ENCODE measurements at regions not wholly inside any gene's neighbourhood (a gene's known extent, or its start where the extent isn't known, plus 50 kb on each side); places are given as distances from the start of the nearest gene placed in this dataset.

DNA sequence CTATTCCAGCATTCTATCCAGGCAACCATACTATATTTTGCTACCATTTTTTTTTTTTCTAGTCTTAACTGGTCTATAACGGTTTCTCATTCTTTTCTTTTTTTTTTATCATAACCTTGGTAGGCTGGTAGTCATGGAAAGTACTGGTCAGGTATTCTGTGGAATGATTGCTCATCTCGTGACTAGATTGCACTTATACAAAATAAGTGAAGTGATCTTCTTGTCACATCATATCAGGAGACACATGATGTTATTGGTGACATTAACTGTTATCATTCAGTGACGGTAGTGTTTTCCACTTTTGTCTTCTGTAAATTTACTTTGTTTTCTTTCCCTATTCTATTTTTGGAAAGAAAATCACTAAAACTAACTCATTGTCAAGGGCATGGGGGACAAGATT, 239.3 kb upstream of the SLITRK6 start:
- no peak for TF ChIP-seq CTCF (IDR thresholded peaks at IDR 0.05)
- DNase-seq (ENCODE audit: extremely low spot score, unreplicated experiment) = no peak
- H3K27ac Mint-ChIP-seq (ENCODE audit: unreplicated experiment) = no peak overlapping the region
- H3K27me3 Mint-ChIP-seq (ENCODE audit: unreplicated experiment) = no peaks in the 10 kb centered on the region
- H3K4me3 Mint-ChIP-seq (ENCODE audit: unreplicated experiment) = no peak overlapping the region
- no peaks in the 10 kb centered on the region for H3K36me3 Mint-ChIP-seq (ENCODE audit: unreplicated experiment)
- H3K4me1 Mint-ChIP-seq (ENCODE audit: unreplicated experiment) = no peaks in the 10 kb centered on the region
- H3K9me3 Mint-ChIP-seq (ENCODE audit: unreplicated experiment) = no peaks in the 10 kb centered on the region

GRCh38 chr13:86020351-86021002, 221.3 kb upstream of the SLITRK6 start:
- DNase-seq (ENCODE audit: extremely low spot score, unreplicated experiment) = no peak
- H3K4me1 Mint-ChIP-seq (ENCODE audit: unreplicated experiment) = peaks cover 10% of the 10 kb centered on the region
- H3K9me3 Mint-ChIP-seq (ENCODE audit: unreplicated experiment) = peaks cover 3% of the 10 kb centered on the region
- TF ChIP-seq CTCF (IDR thresholded peaks at IDR 0.05) = no peak
- H3K4me3 Mint-ChIP-seq (ENCODE audit: unreplicated experiment) = no peak overlapping the region
- H3K27ac Mint-ChIP-seq (ENCODE audit: unreplicated experiment) = no peak overlapping the region
- no peaks in the 10 kb centered on the region for H3K27me3 Mint-ChIP-seq (ENCODE audit: unreplicated experiment)
- H3K36me3 Mint-ChIP-seq (ENCODE audit: unreplicated experiment) = no peaks in the 10 kb centered on the region

DNA sequence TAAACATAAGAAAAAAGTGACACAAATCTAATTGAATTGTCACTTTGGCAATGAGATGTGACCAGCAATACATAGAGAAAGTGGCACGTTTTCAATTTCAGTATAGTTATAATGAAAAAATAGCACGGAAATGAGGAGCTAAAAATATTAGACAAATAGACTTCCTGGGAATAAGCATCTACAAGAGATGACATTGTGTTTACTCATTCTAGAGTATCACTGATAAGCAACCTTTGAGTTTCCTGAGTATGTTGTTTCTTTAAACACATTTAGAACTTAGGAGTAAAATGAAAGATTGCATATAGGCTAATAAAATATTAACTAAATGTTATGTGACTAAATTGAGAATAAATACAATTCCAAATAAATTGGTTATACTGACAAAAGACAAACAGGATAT, 207.1 kb upstream of the SLITRK6 start:
- Mint-ChIP-seq H3K27me3 (ENCODE audit: unreplicated experiment) (no peaks in the 10 kb centered on the region), H3K36me3 (ENCODE audit: unreplicated experiment) (no peaks in the 10 kb centered on the region), H3K4me1 (ENCODE audit: unreplicated experiment) (no peaks in the 10 kb centered on the region), H3K9me3 (ENCODE audit: unreplicated experiment) (no peaks in the 10 kb centered on the region), H3K27ac (ENCODE audit: unreplicated experiment) (no peak overlapping the region), H3K4me3 (ENCODE audit: unreplicated experiment) (no peak overlapping the region)
- DNase-seq (ENCODE audit: extremely low spot score, unreplicated experiment) = no peak
- no peak for TF ChIP-seq CTCF (IDR thresholded peaks at IDR 0.05)

- Mint-ChIP-seq H3K27ac (ENCODE audit: unreplicated experiment) (no peak overlapping the region), H3K4me1 (ENCODE audit: unreplicated experiment) (no peaks in the 10 kb centered on the region), H3K36me3 (ENCODE audit: unreplicated experiment) (no peaks in the 10 kb centered on the region), H3K4me3 (ENCODE audit: unreplicated experiment) (no peak overlapping the region), H3K9me3 (ENCODE audit: unreplicated experiment) (no peaks in the 10 kb centered on the region), H3K27me3 (ENCODE audit: unreplicated experiment) (no peaks in the 10 kb centered on the region)
- TF ChIP-seq CTCF (IDR thresholded peaks at IDR 0.05) = no peak
- DNase-seq (ENCODE audit: extremely low spot score, unreplicated experiment) = no peak
Observed at GRCh38 chr13:86003029-86003428, 203.8 kb upstream of the SLITRK6 start.

- DNase-seq (ENCODE audit: extremely low spot score, unreplicated experiment) = no peak
- no peaks in the 10 kb centered on the region for H3K9me3 Mint-ChIP-seq (ENCODE audit: unreplicated experiment)
- H3K27me3 Mint-ChIP-seq (ENCODE audit: unreplicated experiment) = no peaks in the 10 kb centered on the region
- no peak overlapping the region for H3K27ac Mint-ChIP-seq (ENCODE audit: unreplicated experiment)
- no peaks in the 10 kb centered on the region for H3K36me3 Mint-ChIP-seq (ENCODE audit: unreplicated experiment)
- H3K4me3 Mint-ChIP-seq (ENCODE audit: unreplicated experiment) = no peak overlapping the region
- TF ChIP-seq CTCF (IDR thresholded peaks at IDR 0.05) = no peak
- H3K4me1 Mint-ChIP-seq (ENCODE audit: unreplicated experiment) = no peaks in the 10 kb centered on the region
Observed at GRCh38 chr13:86000546-86000945, 201.3 kb upstream of the SLITRK6 start.

All from osteocyte (in vitro differentiated cells).